Neural cell (in vitro differentiated cells): ENCODE measurements at regions not wholly inside any gene's neighbourhood (a gene's known extent, or its start where the extent isn't known, plus 50 kb on each side); places are given as distances from the start of the nearest gene placed in this dataset.

Experiments
- H2AFZ ChIP-seq: fragments of 200-600, 300-800 bp; sonication (generic), shearing (Covaris generic); 2 replicates; pipeline ENCODE4 v1.6.0; 2014; ENCODE audit warnings: low read depth, mild to moderate bottlenecking, antibody characterized with exemption, low read length, moderate library complexity
- H3F3A ChIP-seq: fragments of 200-600 bp; shearing (Covaris generic); 2 replicates; pipeline ENCODE4 v1.6.1; 2016; ENCODE audit warnings: mild to moderate bottlenecking, moderate library complexity, mixed read lengths, antibody characterized with exemption, low read length; ENCODE audit not compliant: insufficient read depth, poor library complexity, severe bottlenecking
- H3K27ac ChIP-seq: fragments of 200-600, 300-800 bp; sonication (generic), shearing (Covaris generic); 2 replicates; pipeline ENCODE4 v1.5.1; 2014; ENCODE audit warnings: mild to moderate bottlenecking, low read length, moderate library complexity
- H3K27me3 ChIP-seq: fragments of 300-800, 200-600 bp; sonication (generic), shearing (Covaris generic); 2 replicates; pipeline ENCODE4 v1.6.0; 2014; ENCODE audit warnings: mild to moderate bottlenecking, low read depth, low read length, moderate library complexity; ENCODE audit not compliant: insufficient read depth
- H3K36me3 ChIP-seq: fragments of 300-800, 200-600 bp; sonication (generic), shearing (Covaris generic); 2 replicates; pipeline ENCODE4 v1.5.1; 2014; ENCODE audit warnings: mild to moderate bottlenecking, antibody characterized with exemption, low read length, moderate library complexity; ENCODE audit not compliant: insufficient read depth
- H3K4me2 ChIP-seq: fragments of 300-800, 200-600 bp; sonication (generic), shearing (Covaris generic); 2 replicates; pipeline ENCODE4 v1.6.0; 2014; ENCODE audit warnings: mild to moderate bottlenecking, low read length
- H3K4me3 ChIP-seq: fragments of 300-800, 200-600 bp; sonication (generic), shearing (Covaris generic); 2 replicates; pipeline ENCODE4 v1.5.1; 2014; ENCODE audit warnings: mild to moderate bottlenecking, low read length, moderate library complexity
- H3K79me2 ChIP-seq: fragments of 200-600 bp; shearing (Covaris generic); replicated peaks from 2 replicates; pipeline ENCODE4 v1.6.0; 2014; ENCODE audit warnings: mild to moderate bottlenecking, low read length, moderate library complexity; ENCODE audit not compliant: insufficient read depth
- H3K9ac ChIP-seq: fragments of 300-800, 200-600 bp; sonication (generic), shearing (Covaris generic); 2 replicates; pipeline ENCODE4 v1.6.1; 2016; ENCODE audit warnings: mild to moderate bottlenecking, low read length, mixed read lengths
- H3K9me2 ChIP-seq: fragments of 200-600 bp; shearing (Covaris generic); 2 replicates; pipeline ENCODE4 v1.6.1; 2016; ENCODE audit warnings: mild to moderate bottlenecking, low read length, mixed read lengths; ENCODE audit not compliant: insufficient read depth
- H3K9me3 ChIP-seq: fragments of 200-600, 300-800 bp; sonication (generic), shearing (Covaris generic); 2 replicates; pipeline ENCODE4 v1.6.1; 2016; ENCODE audit warnings: mild to moderate bottlenecking, mixed run types, low read length, moderate library complexity, mixed read lengths
- H4K20me1 ChIP-seq: fragments of 200-600 bp; shearing (Covaris generic); 2 replicates; pipeline ENCODE4 v1.6.1; 2016; ENCODE audit warnings: mild to moderate bottlenecking, mixed run types; ENCODE audit not compliant: insufficient read depth
- EP300 ChIP-seq: fragments of 450-650 bp; conservative IDR thresholded peaks from 2 replicates; pipeline ENCODE4 v1.6.1; 2014; ENCODE audit warnings: antibody characterized with exemption, mild to moderate bottlenecking, moderate library complexity; ENCODE audit not compliant: poor library complexity, severe bottlenecking
- EZH2 ChIP-seq: fragments of 200-600, 300-800 bp; shearing (Covaris generic), sonication (generic); IDR thresholded peaks from 2 replicates; pipeline ENCODE4 v1.6.1; 2014; ENCODE audit warnings: antibody characterized with exemption, low read length, borderline replicate concordance, mild to moderate bottlenecking; ENCODE audit not compliant: insufficient read depth, poor library complexity, severe bottlenecking
- MXI1 ChIP-seq: fragments of 450-650 bp; conservative IDR thresholded peaks from 2 replicates; pipeline ENCODE4 v1.6.1; 2014; ENCODE audit warnings: antibody characterized with exemption, mild to moderate bottlenecking; ENCODE audit not compliant: poor library complexity, severe bottlenecking
- POLR2AphosphoS5 ChIP-seq: IDR thresholded peaks from 2 replicates; pipeline ENCODE4 v1.6.1; 2012
- RAD21 ChIP-seq: fragments of 450-650 bp; conservative IDR thresholded peaks from 2 replicates; pipeline ENCODE4 v1.6.1; 2014; ENCODE audit warnings: antibody characterized with exemption, mild to moderate bottlenecking, moderate library complexity
- REST ChIP-seq: IDR thresholded peaks from 2 replicates; pipeline ENCODE4 v1.6.1; 2012; ENCODE audit warnings: borderline replicate concordance
- SMC3 ChIP-seq: fragments of 450-650 bp; conservative IDR thresholded peaks from 2 replicates; pipeline ENCODE4 v1.6.1; 2014; ENCODE audit warnings: antibody characterized with exemption, mild to moderate bottlenecking, moderate library complexity; ENCODE audit not compliant: poor library complexity
- TAF1 ChIP-seq: IDR thresholded peaks from 2 replicates; pipeline ENCODE4 v1.6.1; 2012; ENCODE audit warnings: low read depth
- TF ChIP-seq, protein P1 (sequence below): fragments of 450-650 bp; IDR thresholded peaks from 2 replicates; pipeline ENCODE4 v1.5.1; 2014; ENCODE audit warnings: antibody characterized with exemption, mild to moderate bottlenecking, moderate library complexity; ENCODE audit not compliant: poor library complexity, severe bottlenecking

DNA sequence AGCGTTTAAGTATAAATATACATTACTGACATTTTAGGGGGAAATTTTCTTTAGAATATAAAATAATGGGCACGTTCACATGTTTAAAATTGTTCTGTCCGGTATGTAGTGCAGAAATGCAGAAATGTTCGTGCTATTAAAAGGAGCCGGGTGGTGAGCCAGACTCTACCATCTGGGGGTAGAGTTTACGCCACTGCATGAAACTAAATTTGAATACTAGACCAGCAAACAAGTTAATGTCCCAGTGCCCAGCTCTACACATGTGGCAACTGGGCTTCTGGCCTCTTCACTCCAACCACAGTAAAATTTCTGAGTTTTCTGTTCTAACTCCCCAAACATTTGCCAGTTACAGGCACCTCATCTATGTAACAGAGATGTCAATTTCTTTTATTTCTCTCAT lies 1453.3 kb upstream of the TENM3 start:
- no peak overlapping the region for H3K4me2 ChIP-seq
- TF ChIP-seq, protein P1, sequence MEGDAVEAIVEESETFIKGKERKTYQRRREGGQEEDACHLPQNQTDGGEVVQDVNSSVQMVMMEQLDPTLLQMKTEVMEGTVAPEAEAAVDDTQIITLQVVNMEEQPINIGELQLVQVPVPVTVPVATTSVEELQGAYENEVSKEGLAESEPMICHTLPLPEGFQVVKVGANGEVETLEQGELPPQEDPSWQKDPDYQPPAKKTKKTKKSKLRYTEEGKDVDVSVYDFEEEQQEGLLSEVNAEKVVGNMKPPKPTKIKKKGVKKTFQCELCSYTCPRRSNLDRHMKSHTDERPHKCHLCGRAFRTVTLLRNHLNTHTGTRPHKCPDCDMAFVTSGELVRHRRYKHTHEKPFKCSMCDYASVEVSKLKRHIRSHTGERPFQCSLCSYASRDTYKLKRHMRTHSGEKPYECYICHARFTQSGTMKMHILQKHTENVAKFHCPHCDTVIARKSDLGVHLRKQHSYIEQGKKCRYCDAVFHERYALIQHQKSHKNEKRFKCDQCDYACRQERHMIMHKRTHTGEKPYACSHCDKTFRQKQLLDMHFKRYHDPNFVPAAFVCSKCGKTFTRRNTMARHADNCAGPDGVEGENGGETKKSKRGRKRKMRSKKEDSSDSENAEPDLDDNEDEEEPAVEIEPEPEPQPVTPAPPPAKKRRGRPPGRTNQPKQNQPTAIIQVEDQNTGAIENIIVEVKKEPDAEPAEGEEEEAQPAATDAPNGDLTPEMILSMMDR = no peak
- TF ChIP-seq EP300 (no peak), TAF1 (no peak), REST (no peak), POLR2AphosphoS5 (no peak), RAD21 (no peak), SMC3 (no peak), MXI1 (no peak), EZH2 (no peak)

GRCh38 chr4:180790471-180790870 lies 1452.7 kb upstream of the TENM3 start:
- H4K20me1 ChIP-seq = no peaks in the 10 kb centered on the region
- no peak overlapping the region for H3K9ac ChIP-seq
- H3K27ac ChIP-seq = no peak overlapping the region
- no peaks in the 10 kb centered on the region for H3K27me3 ChIP-seq
- H3F3A ChIP-seq = no peaks in the 10 kb centered on the region
- no peak overlapping the region for H3K4me3 ChIP-seq
- H3K9me2 ChIP-seq = no peaks in the 10 kb centered on the region
- TF ChIP-seq POLR2AphosphoS5 = peak; percentile 69
- TF ChIP-seq EP300 = peak; percentile 73
- TF ChIP-seq REST = no peak
- no peak for TF ChIP-seq MXI1
- H3K9me3 ChIP-seq = no peaks in the 10 kb centered on the region
- H3K4me2 ChIP-seq = no peak overlapping the region
- H2AFZ ChIP-seq = no peak overlapping the region
- no peaks in the 10 kb centered on the region for H3K36me3 ChIP-seq
- H3K79me2 ChIP-seq = no peaks in the 10 kb centered on the region

More for the DNA sequence above, 1453.3 kb upstream of the TENM3 start:
- H3K36me3 ChIP-seq = no peaks in the 10 kb centered on the region
- H3F3A ChIP-seq = no peaks in the 10 kb centered on the region
- H3K9ac ChIP-seq = no peak overlapping the region
- H3K4me3 ChIP-seq = no peak overlapping the region
- H3K27me3 ChIP-seq = no peaks in the 10 kb centered on the region
- no peaks in the 10 kb centered on the region for H3K9me2 ChIP-seq
- no peaks in the 10 kb centered on the region for H3K79me2 ChIP-seq
- no peaks in the 10 kb centered on the region for H4K20me1 ChIP-seq
- no peak overlapping the region for H3K27ac ChIP-seq
- H3K9me3 ChIP-seq = no peaks in the 10 kb centered on the region
- H2AFZ ChIP-seq = no peak overlapping the region
